CD4-positive, alpha-beta T cell (primary cell): ENCODE measurements at regions not wholly inside any gene's neighbourhood (a gene's known extent, or its start where the extent isn't known, plus 50 kb on each side); places are given as distances from the start of the nearest gene placed in this dataset.

Source experiments
- ATAC-seq: fragments of 200-7000 bp; cut with Tn5 transposase; one replicate; pipeline ENCODE4 v1.10.0; 2022; ENCODE audit warnings: mild to moderate bottlenecking; ENCODE audit not compliant: poor library complexity
- CTCF ChIA-PET: fragments of 350-600 bp; sonication (Branson Sonifier 250); formaldehyde crosslinking; loops from one replicate; lab custom pipeline; 2021; ENCODE audit warnings: antibody characterized with exemption, inconsistent platforms; lab: Charles Lee
- POLR2A ChIA-PET: fragments of 350-600 bp; sonication (Branson Sonifier 250); formaldehyde crosslinking; loops from one replicate; lab custom pipeline; 2021; ENCODE audit warnings: antibody characterized with exemption, inconsistent platforms; lab: Charles Lee
- DNase-seq, 14 experiments: peaks; one replicate each; pipeline ENCODE4 v3.0.0-alpha.2; 2013 to 2020; ENCODE audit warnings: mixed read lengths in 2 of 14
- H3K27ac ChIP-seq, 2 donors: one replicate each; pipeline versions ENCODE4 v1.5.1 to v1.7.0; 2013; ENCODE audit warnings: low read length in 2 of 2, low read depth in 1 of 2, mild to moderate bottlenecking in 1 of 2
- H3K27me3 ChIP-seq, 2 experiments: 1 replicate in 1 of 2; 2 replicates in 1 of 2; pipeline versions ENCODE4 v1.6.1 to v1.7.0; 2013; ENCODE audit warnings: low read length in 2 of 2, control low read depth in 1 of 2, mild to moderate bottlenecking in 1 of 2, moderate library complexity in 1 of 2; ENCODE audit not compliant: insufficient read depth in 2 of 2, control insufficient read depth in 1 of 2
- H3K36me3 ChIP-seq: one replicate; pipeline ENCODE4 v1.6.1; 2013; ENCODE audit warnings: low read length, control low read depth; ENCODE audit not compliant: insufficient read depth
- H3K4me1 ChIP-seq: one replicate; pipeline ENCODE4 v1.6.1; 2013; ENCODE audit warnings: low read length, control low read depth; ENCODE audit not compliant: insufficient read depth
- H3K4me3 ChIP-seq: one replicate; pipeline ENCODE4 v1.5.1; 2013; ENCODE audit warnings: mild to moderate bottlenecking, low read length, moderate library complexity
- H3K9me3 ChIP-seq, 2 experiments: 1 replicate in 1 of 2; 2 replicates in 1 of 2; pipeline versions ENCODE4 v1.6.1 to v1.7.0; 2013; ENCODE audit warnings: low read length in 2 of 2, mild to moderate bottlenecking in 2 of 2, control low read depth in 1 of 2, moderate library complexity in 1 of 2; ENCODE audit not compliant: control insufficient read depth in 1 of 2, insufficient read depth in 1 of 2
- H3K27ac Mint-ChIP-seq: one replicate; pipeline ENCODE4 v1.8.0; 2020; ENCODE audit warnings: mixed read lengths
- H3K27me3 Mint-ChIP-seq: one replicate; pipeline ENCODE4 v1.8.0; 2021; ENCODE audit warnings: mixed read lengths
- H3K36me3 Mint-ChIP-seq: one replicate; pipeline ENCODE4 v1.8.0; 2021; ENCODE audit warnings: low read depth, mixed read lengths
- H3K4me1 Mint-ChIP-seq: one replicate; pipeline ENCODE4 v1.8.0; 2021; ENCODE audit warnings: low read depth, mixed read lengths
- H3K4me3 Mint-ChIP-seq: one replicate; pipeline ENCODE4 v1.8.0; 2020; ENCODE audit warnings: mild to moderate bottlenecking, mixed read lengths
- H3K9me3 Mint-ChIP-seq: one replicate; pipeline ENCODE4 v1.8.0; 2020; ENCODE audit warnings: mixed read lengths
- intact Hi-C, 2 experiments: fragments of 100-400 bp; cut with DNase I in 1 of 2; cut with micrococcal nuclease in 1 of 2; formaldehyde crosslinking; loops; one replicate each; pipeline versions ENCODE4 v1.15.1 to v1.9.0; 2023 to 2025; cut with DNase I, micrococcal nuclease
- TF ChIP-seq, protein P1 (sequence below): fragments of 200-600 bp; IDR thresholded peaks from one replicate; pipeline ENCODE4 v1.8.0; 2022; ENCODE audit warnings: antibody characterized with exemption, mild to moderate bottlenecking

DNA sequence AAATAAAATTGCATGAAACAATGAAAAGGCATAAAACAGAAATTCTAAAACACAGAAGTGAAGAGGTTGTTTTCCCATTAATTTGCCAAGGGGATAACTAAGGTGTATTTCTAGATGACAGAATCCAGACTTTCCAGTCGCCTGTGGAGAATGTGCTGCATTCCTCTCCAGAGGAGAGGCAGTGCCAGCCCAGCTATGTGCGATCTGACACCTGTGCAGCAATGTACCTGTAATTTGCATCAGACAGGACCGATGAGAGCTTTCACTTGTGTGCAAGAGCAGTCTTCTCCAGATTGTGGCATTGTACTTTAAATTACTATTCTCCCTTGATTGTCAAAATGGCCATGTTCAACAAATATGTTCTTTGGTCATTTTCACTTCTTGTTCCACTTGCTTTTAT lies 1037.9 kb downstream of the EFNB2 start:
- no peak overlapping the region for H3K4me3 Mint-ChIP-seq
- no peaks in the 10 kb centered on the region for H3K27me3 Mint-ChIP-seq
- intact Hi-C loops = no loop called here
- TF ChIP-seq, protein P1, sequence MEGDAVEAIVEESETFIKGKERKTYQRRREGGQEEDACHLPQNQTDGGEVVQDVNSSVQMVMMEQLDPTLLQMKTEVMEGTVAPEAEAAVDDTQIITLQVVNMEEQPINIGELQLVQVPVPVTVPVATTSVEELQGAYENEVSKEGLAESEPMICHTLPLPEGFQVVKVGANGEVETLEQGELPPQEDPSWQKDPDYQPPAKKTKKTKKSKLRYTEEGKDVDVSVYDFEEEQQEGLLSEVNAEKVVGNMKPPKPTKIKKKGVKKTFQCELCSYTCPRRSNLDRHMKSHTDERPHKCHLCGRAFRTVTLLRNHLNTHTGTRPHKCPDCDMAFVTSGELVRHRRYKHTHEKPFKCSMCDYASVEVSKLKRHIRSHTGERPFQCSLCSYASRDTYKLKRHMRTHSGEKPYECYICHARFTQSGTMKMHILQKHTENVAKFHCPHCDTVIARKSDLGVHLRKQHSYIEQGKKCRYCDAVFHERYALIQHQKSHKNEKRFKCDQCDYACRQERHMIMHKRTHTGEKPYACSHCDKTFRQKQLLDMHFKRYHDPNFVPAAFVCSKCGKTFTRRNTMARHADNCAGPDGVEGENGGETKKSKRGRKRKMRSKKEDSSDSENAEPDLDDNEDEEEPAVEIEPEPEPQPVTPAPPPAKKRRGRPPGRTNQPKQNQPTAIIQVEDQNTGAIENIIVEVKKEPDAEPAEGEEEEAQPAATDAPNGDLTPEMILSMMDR = no peak
- no peak overlapping the region for H3K27ac ChIP-seq
- no peaks in the 10 kb centered on the region for H3K9me3 ChIP-seq
- no peak overlapping the region for H3K4me3 ChIP-seq
- no peak for ATAC-seq
- H3K36me3 ChIP-seq = no peaks in the 10 kb centered on the region
- no peaks in the 10 kb centered on the region for H3K4me1 Mint-ChIP-seq
- H3K27me3 ChIP-seq = no peaks in the 10 kb centered on the region
- ChIA-PET POLR2A (no interaction called here), CTCF (no interaction called here)
- DNase-seq = no peak
- H3K36me3 Mint-ChIP-seq = no peaks in the 10 kb centered on the region
- H3K4me1 ChIP-seq = no peaks in the 10 kb centered on the region
- no peak overlapping the region for H3K27ac Mint-ChIP-seq
- no peaks in the 10 kb centered on the region for H3K9me3 Mint-ChIP-seq

DNA sequence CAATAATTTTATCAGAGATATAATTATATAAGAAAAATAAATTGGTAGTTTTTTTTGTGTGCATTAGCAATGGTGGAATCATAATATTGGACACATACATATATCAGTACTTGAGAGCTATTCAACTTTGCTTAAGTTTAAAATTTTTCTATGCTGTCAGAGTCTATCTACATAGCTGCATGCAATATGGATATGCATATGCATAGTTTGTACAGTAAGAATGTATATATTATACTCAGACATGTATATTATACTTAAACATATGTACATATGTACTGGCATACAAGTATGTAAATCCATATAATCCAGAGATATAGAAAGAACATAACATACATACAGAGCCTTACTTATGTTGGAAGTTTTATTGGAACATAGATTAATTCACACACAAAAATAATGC lies 1043.2 kb downstream of the EFNB2 start:
- H3K4me1 ChIP-seq = no peaks in the 10 kb centered on the region
- CTCF ChIA-PET = no interaction called here
- Mint-ChIP-seq H3K4me1 (no peaks in the 10 kb centered on the region), H3K27me3 (no peaks in the 10 kb centered on the region), H3K4me3 (no peak overlapping the region), H3K9me3 (no peaks in the 10 kb centered on the region), H3K36me3 (no peaks in the 10 kb centered on the region), H3K27ac (no peak overlapping the region)
- H3K36me3 ChIP-seq = no peaks in the 10 kb centered on the region
- H3K4me3 ChIP-seq = no peak overlapping the region
- H3K27ac ChIP-seq = no peak overlapping the region
- intact Hi-C loops = no loop called here
- H3K27me3 ChIP-seq = no peaks in the 10 kb centered on the region
- no peak for ATAC-seq
- POLR2A ChIA-PET = no interaction called here
- H3K9me3 ChIP-seq = no peaks in the 10 kb centered on the region
- TF ChIP-seq, protein P1 = no peak
- DNase-seq = no peak

DNA sequence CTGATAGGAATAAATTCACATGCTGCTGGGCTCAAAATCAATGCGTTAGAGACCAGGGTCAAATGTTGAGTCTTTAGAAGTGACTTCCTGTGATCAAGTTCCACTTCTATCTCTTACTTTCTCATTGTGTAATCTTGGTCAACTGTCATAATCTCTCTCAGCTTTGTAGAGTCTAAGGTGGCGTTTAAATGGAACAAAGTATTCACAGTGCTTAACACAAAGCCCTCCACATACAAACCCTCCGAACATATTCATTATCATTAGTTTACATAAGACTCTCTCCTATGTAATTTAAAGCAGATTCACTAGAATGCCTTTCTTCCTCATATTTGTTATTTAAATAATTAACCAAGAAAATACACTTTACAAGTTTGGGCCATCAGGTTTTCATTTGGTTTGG lies 1044.1 kb downstream of the EFNB2 start:
- H3K4me3 Mint-ChIP-seq = no peak overlapping the region
- H3K27ac Mint-ChIP-seq = no peak overlapping the region
- Histone ChIP-seq H3K36me3 (no peaks in the 10 kb centered on the region), H3K9me3 (no peaks in the 10 kb centered on the region), H3K4me1 (no peaks in the 10 kb centered on the region), H3K4me3 (no peak overlapping the region), H3K27ac (no peak overlapping the region), H3K27me3 (no peaks in the 10 kb centered on the region)
- ChIA-PET POLR2A (no interaction called here), CTCF (no interaction called here)
- H3K4me1 Mint-ChIP-seq = no peaks in the 10 kb centered on the region
- DNase-seq (no peak), ATAC-seq (no peak)
- intact Hi-C loops = no loop called here
- H3K36me3 Mint-ChIP-seq = no peaks in the 10 kb centered on the region
- TF ChIP-seq, protein P1 = no peak
- H3K9me3 Mint-ChIP-seq = no peaks in the 10 kb centered on the region
- H3K27me3 Mint-ChIP-seq = no peaks in the 10 kb centered on the region
